WTC11 (cell line): ENCODE measurements at regions not wholly inside any gene's neighbourhood (a gene's known extent, or its start where the extent isn't known, plus 50 kb on each side); places are given as distances from the start of the nearest gene placed in this dataset.

Experiments
- ATAC-seq: fragments of 200-7000 bp; cut with Tn5 transposase; 2 replicates; pipeline ENCODE4 v1.10.0; 2021; ENCODE audit warnings: mild to moderate bottlenecking, moderate library complexity
- CTCF ChIA-PET: fragments of 300-600 bp; sonication (Branson Sonifier 250); formaldehyde crosslinking; loops from one replicate; lab custom pipeline; 2021; ENCODE audit warnings: antibody characterized with exemption; lab: Charles Lee
- POLR2A ChIA-PET: fragments of 350-600 bp; sonication (Branson Sonifier 250); formaldehyde crosslinking; loops from one replicate; lab custom pipeline; 2021; ENCODE audit warnings: antibody characterized with exemption; lab: Charles Lee
- DNase-seq: peaks from one replicate; pipeline ENCODE4 v3.0.0; 2021; ENCODE audit warnings: low spot score
- H3K27ac Mint-ChIP-seq: 2 replicates; pipeline ENCODE4 v1.8.0; 2021; ENCODE audit warnings: mixed read lengths
- H3K27me3 Mint-ChIP-seq: 2 replicates; pipeline ENCODE4 v1.8.0; 2021; ENCODE audit warnings: low read depth, mild to moderate bottlenecking, moderate library complexity, mixed read lengths
- H3K36me3 Mint-ChIP-seq: 2 replicates; pipeline ENCODE4 v1.8.0; 2021; ENCODE audit warnings: mixed read lengths
- H3K4me1 Mint-ChIP-seq: 2 replicates; pipeline ENCODE4 v1.8.0; 2022; ENCODE audit warnings: mixed read lengths
- H3K4me3 Mint-ChIP-seq: 2 replicates; pipeline ENCODE4 v1.8.0; 2021; ENCODE audit warnings: mild to moderate bottlenecking, moderate library complexity, mixed read lengths
- H3K9me3 Mint-ChIP-seq: 2 replicates; pipeline ENCODE4 v1.8.0; 2021; ENCODE audit warnings: mixed read lengths
- AR ChIP-seq: fragments of 250-450 bp; sonication (Bioruptor Pico); IDR thresholded peaks from 2 replicates; pipeline ENCODE4 v1.9.0; 2021; ENCODE audit warnings: mild to moderate bottlenecking
- ATF1 ChIP-seq: sonication (generic); formaldehyde crosslinking; IDR thresholded peaks from 2 replicates; pipeline ENCODE4 v1.8.1; 2023; ENCODE audit warnings: mild to moderate bottlenecking, moderate library complexity, missing genetic modification reagents
- CREM ChIP-seq: sonication (generic); formaldehyde crosslinking; IDR thresholded peaks from 2 replicates; pipeline ENCODE4 v1.8.1; 2022; ENCODE audit warnings: mild to moderate bottlenecking, missing genetic modification reagents, moderate library complexity
- CTCF ChIP-seq: fragments of 200-600 bp; IDR thresholded peaks from 2 replicates; pipeline ENCODE4 v1.8.0; 2022; ENCODE audit warnings: antibody characterized with exemption
- JUN ChIP-seq: sonication (generic); formaldehyde crosslinking; IDR thresholded peaks from 2 replicates; pipeline ENCODE4 v1.8.0; 2023; ENCODE audit warnings: mild to moderate bottlenecking, missing genetic modification reagents
- MYBL2 ChIP-seq: sonication (generic); formaldehyde crosslinking; IDR thresholded peaks from 2 replicates; pipeline ENCODE4 v1.8.1; 2023; ENCODE audit warnings: mild to moderate bottlenecking, moderate library complexity, missing genetic modification reagents
- NFATC4 ChIP-seq: fragments of 250-450 bp; sonication (Bioruptor Pico); IDR thresholded peaks from 2 replicates; pipeline ENCODE4 v1.9.0; 2021; ENCODE audit warnings: mild to moderate bottlenecking
- NFE2L1 ChIP-seq: sonication (generic); formaldehyde crosslinking; IDR thresholded peaks from 2 replicates; pipeline ENCODE4 v1.8.1; 2023; ENCODE audit warnings: missing genetic modification reagents
- PRDM15 ChIP-seq: sonication (generic); formaldehyde crosslinking; IDR thresholded peaks from 2 replicates; pipeline ENCODE4 v1.8.0; 2022; ENCODE audit warnings: missing genetic modification reagents
- RORB ChIP-seq: fragments of 250-450 bp; sonication (Bioruptor Pico); IDR thresholded peaks from 2 replicates; pipeline ENCODE4 v1.9.0; 2021; ENCODE audit warnings: mild to moderate bottlenecking
- SOX15 ChIP-seq: fragments of 250-450 bp; sonication (Bioruptor Pico); IDR thresholded peaks from 2 replicates; pipeline ENCODE4 v1.9.0; 2021; ENCODE audit warnings: mild to moderate bottlenecking
- SP1 ChIP-seq: sonication (generic); formaldehyde crosslinking; conservative IDR thresholded peaks from 2 replicates; pipeline ENCODE4 v1.8.1; 2022; ENCODE audit warnings: missing genetic modification reagents
- STAT6 ChIP-seq: sonication (generic); formaldehyde crosslinking; conservative IDR thresholded peaks from 2 replicates; pipeline ENCODE4 v1.8.1; 2023; ENCODE audit warnings: mild to moderate bottlenecking, low read depth, missing genetic modification reagents, moderate library complexity
- TP53 ChIP-seq: sonication (generic); formaldehyde crosslinking; IDR thresholded peaks from 2 replicates; pipeline ENCODE4 v1.8.1; 2023; ENCODE audit warnings: mild to moderate bottlenecking, missing genetic modification reagents
- ZBTB43 ChIP-seq: sonication (generic); formaldehyde crosslinking; IDR thresholded peaks from 2 replicates; pipeline ENCODE4 v1.8.1; 2023; ENCODE audit warnings: mild to moderate bottlenecking, missing genetic modification reagents
- ZNF138 ChIP-seq: sonication (generic); formaldehyde crosslinking; conservative IDR thresholded peaks from 2 replicates; pipeline ENCODE4 v1.8.1; 2022; ENCODE audit warnings: mild to moderate bottlenecking, moderate library complexity, missing genetic modification reagents
- ZNF219 ChIP-seq: sonication (generic); formaldehyde crosslinking; IDR thresholded peaks from 2 replicates; pipeline ENCODE4 v1.8.0; 2023; ENCODE audit warnings: missing genetic modification reagents, mild to moderate bottlenecking, borderline replicate concordance
- ZNF423 ChIP-seq: fragments of 250-450 bp; sonication (Bioruptor Pico); IDR thresholded peaks from 2 replicates; pipeline ENCODE4 v2.1.2; 2022; ENCODE audit warnings: mild to moderate bottlenecking, moderate library complexity
- ZNF671 ChIP-seq: fragments of 250-450 bp; sonication (Bioruptor Pico); IDR thresholded peaks from 2 replicates; pipeline ENCODE4 v1.8.0; 2021; ENCODE audit warnings: mild to moderate bottlenecking
- TF ChIP-seq, protein P1 (sequence below): fragments of 250-450 bp; sonication (Bioruptor Pico); IDR thresholded peaks from 2 replicates; pipeline ENCODE4 v1.8.0; 2021; ENCODE audit warnings: mild to moderate bottlenecking
- TF ChIP-seq, protein P2 (sequence below): fragments of 250-450 bp; sonication (Bioruptor Pico); IDR thresholded peaks from 2 replicates; pipeline ENCODE4 v1.9.0; 2021; ENCODE audit warnings: mild to moderate bottlenecking

DNA sequence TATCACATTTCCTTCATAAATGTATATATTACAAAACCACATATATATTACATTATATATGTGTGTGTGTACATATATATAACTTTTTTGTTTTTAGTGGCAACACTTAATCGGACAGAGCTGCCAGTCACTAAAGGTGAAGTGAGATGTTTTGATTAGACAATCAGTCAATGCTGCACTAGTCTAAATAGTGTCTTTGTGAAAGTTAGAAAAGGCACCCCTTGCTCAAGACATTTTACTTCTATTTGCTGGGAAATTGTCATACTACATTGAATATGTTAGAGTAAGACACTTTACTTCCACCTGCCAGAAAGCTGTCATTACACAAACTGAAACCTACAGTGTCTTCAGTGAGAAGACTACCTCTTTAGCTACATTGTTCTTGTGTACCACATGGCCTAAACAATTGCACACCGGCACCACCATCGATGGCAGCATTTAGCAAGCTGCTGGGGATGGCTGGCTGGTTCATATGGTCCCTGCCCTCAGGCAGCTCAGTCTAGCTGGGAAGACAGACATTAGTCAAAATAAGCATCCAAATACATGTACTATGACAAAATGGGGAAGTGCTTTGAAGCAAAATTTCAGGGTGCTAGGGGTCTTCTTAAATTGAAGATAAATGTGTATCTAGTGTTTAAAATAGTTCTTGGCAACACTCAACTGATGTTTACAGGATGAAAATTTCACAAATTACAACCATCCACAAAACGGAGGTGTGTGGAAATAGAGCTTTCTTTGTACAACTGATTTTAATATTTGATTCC, 148.1 kb upstream of the GATB start:
- ChIA-PET POLR2A (no interaction called here), CTCF (no interaction called here)
- Mint-ChIP-seq H3K27me3 (no peaks in the 10 kb centered on the region), H3K27ac (no peak overlapping the region), H3K36me3 (no peaks in the 10 kb centered on the region), H3K9me3 (peaks cover 15% of the 10 kb centered on the region), H3K4me1 (peaks cover 45% of the 10 kb centered on the region), H3K4me3 (no peak overlapping the region)
- ATAC-seq, result no peak
- TF ChIP-seq ZBTB43 (CRISPR knock-in tag), result no peak
- no peak for TF ChIP-seq SP1
- TF ChIP-seq JUN (CRISPR knock-in tag), result no peak
- TF ChIP-seq MYBL2 (CRISPR knock-in tag), result no peak
- TF ChIP-seq NFE2L1 (CRISPR knock-in tag), result no peak
- TF ChIP-seq, protein P1, sequence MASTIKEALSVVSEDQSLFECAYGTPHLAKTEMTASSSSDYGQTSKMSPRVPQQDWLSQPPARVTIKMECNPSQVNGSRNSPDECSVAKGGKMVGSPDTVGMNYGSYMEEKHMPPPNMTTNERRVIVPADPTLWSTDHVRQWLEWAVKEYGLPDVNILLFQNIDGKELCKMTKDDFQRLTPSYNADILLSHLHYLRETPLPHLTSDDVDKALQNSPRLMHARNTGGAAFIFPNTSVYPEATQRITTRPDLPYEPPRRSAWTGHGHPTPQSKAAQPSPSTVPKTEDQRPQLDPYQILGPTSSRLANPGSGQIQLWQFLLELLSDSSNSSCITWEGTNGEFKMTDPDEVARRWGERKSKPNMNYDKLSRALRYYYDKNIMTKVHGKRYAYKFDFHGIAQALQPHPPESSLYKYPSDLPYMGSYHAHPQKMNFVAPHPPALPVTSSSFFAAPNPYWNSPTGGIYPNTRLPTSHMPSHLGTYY, result no peak
- TF ChIP-seq ZNF138, result no peak
- no peak for TF ChIP-seq ATF1 (CRISPR knock-in tag)
- DNase-seq, result no peak

DNA sequence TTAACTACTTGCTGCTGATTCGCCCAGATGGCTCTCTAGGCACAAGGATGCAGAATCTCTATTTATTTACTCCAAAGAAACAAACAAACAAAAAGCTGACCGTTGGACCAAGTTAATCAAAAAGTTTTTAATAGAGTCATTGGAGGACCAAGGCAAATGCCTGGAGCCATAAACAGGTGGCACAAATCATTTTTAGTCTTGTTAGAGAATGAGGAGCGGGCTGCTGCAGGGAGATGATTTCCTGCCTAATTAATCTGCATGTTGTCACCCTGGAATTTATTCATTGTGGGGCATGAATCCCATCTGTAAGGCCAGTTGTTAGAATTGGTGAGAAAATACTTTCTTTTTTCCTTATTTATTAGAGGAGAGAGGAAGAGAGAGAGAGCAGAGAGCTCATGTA, 147.4 kb upstream of the GATB start:
- Mint-ChIP-seq H3K36me3 (peaks cover 4% of the 10 kb centered on the region), H3K4me1 (peaks cover 45% of the 10 kb centered on the region), H3K9me3 (peaks cover 18% of the 10 kb centered on the region), H3K4me3 (no peak overlapping the region), H3K27me3 (peaks cover 3% of the 10 kb centered on the region; the same call in 1 of the 2 replicates), H3K27ac (no peak overlapping the region)
- no peak for DNase-seq
- ATAC-seq, result no peak
- POLR2A ChIA-PET, result no interaction called here
- CTCF ChIA-PET, result no interaction called here
- TF ChIP-seq ZNF219 (CRISPR knock-in tag), result no peak
- TF ChIP-seq CTCF, result no peak
- no peak for TF ChIP-seq AR (CRISPR knock-in tag)
- TF ChIP-seq ZNF423, result no peak
- TF ChIP-seq, protein P2, sequence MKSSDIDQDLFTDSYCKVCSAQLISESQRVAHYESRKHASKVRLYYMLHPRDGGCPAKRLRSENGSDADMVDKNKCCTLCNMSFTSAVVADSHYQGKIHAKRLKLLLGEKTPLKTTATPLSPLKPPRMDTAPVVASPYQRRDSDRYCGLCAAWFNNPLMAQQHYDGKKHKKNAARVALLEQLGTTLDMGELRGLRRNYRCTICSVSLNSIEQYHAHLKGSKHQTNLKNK (CRISPR knock-in tag), result no peak
- TF ChIP-seq TP53, result no peak
- TF ChIP-seq PRDM15 (CRISPR knock-in tag), result no peak
- no peak for TF ChIP-seq STAT6 (CRISPR knock-in tag)
- no peak for TF ChIP-seq SOX15
- TF ChIP-seq JUN (CRISPR knock-in tag), result no peak
- no peak for TF ChIP-seq RORB (CRISPR knock-in tag)
- TF ChIP-seq ZNF671 (CRISPR knock-in tag), result no peak
- TF ChIP-seq CREM, result no peak
- TF ChIP-seq NFATC4 (CRISPR knock-in tag), result no peak
